ENCODE measurements at regions not wholly inside any gene's neighbourhood (a gene's known extent, or its start where the extent isn't known, plus 50 kb on each side); places are given as distances from the start of the nearest gene placed in this dataset.
A peak's percentile ranks its signal among the peaks of the same experiment; 100 is the strongest.
"Not testable (repeated sequence)": the region's sequence is repeated elsewhere in the genome, so short reads cannot be mapped to it uniquely, and the experiment has no call there.

- DNase-seq (ENCODE audit: low spot score) = peak; percentile 21
Observed at GRCh38 chr9:88280816-88281382, 107.3 kb upstream of the SPIN1 start.

GRCh38 chr9:88278036-88278435 is 110.2 kb upstream of the SPIN1 start:
- no peak for DNase-seq (ENCODE audit: low spot score)

GRCh38 chr9:88274078-88274477 is 114.2 kb upstream of the SPIN1 start:
- no peak for DNase-seq (ENCODE audit: low spot score)

- no peak for DNase-seq (ENCODE audit: low spot score)
Observed at GRCh38 chr9:88272986-88273385, 115.3 kb upstream of the SPIN1 start.

- DNase-seq (ENCODE audit: low spot score) = peak; percentile 11
Observed at GRCh38 chr9:88270413-88270812, 117.8 kb upstream of the SPIN1 start.

- no peak for DNase-seq (ENCODE audit: low spot score)
Observed at GRCh38 chr9:88268886-88269285, 119.4 kb upstream of the SPIN1 start.

GRCh38 chr9:88267283-88267682 is 121.0 kb upstream of the SPIN1 start:
- no peak for DNase-seq (ENCODE audit: low spot score)

- DNase-seq (ENCODE audit: low spot score) = no peak
Observed at GRCh38 chr9:88266416-88266815, 121.8 kb upstream of the SPIN1 start.

GRCh38 chr9:88259001-88259400 is 120.7 kb upstream of the SPATA31C2 start:
- DNase-seq (ENCODE audit: low spot score) = no peak

GRCh38 chr9:88258601-88259000 is 120.3 kb upstream of the SPATA31C2 start:
- DNase-seq (ENCODE audit: low spot score) = no peak

GRCh38 chr9:88258024-88258423 is 119.7 kb upstream of the SPATA31C2 start:
- DNase-seq (ENCODE audit: low spot score) = no peak

- DNase-seq (ENCODE audit: low spot score) = no peak
Observed at GRCh38 chr9:88256216-88256615, 117.9 kb upstream of the SPATA31C2 start.

- not testable (repeated sequence) for DNase-seq (ENCODE audit: low spot score)
Observed at GRCh38 chr9:88255806-88256205, 117.5 kb upstream of the SPATA31C2 start.

- DNase-seq (ENCODE audit: low spot score) = no peak
Observed at GRCh38 chr9:88251903-88252302, 113.6 kb upstream of the SPATA31C2 start.

- DNase-seq (ENCODE audit: low spot score) = no peak
Observed at GRCh38 chr9:88243736-88244135, 105.5 kb upstream of the SPATA31C2 start.

GRCh38 chr9:88242879-88243278 is 104.6 kb upstream of the SPATA31C2 start:
- DNase-seq (ENCODE audit: low spot score) = no peak

- DNase-seq (ENCODE audit: low spot score) = no peak
Observed at GRCh38 chr9:88237991-88238571, 99.8 kb upstream of the SPATA31C2 start.

GRCh38 chr9:88237479-88237961 is 99.2 kb upstream of the SPATA31C2 start:
- no peak for DNase-seq (ENCODE audit: low spot score)

GRCh38 chr9:88236511-88237478 is 98.5 kb upstream of the SPATA31C2 start:
- DNase-seq (ENCODE audit: low spot score) = no peak

GRCh38 chr9:88235615-88236014 is 97.3 kb upstream of the SPATA31C2 start:
- DNase-seq (ENCODE audit: low spot score) = no peak

GRCh38 chr9:88234114-88234513 is 95.8 kb upstream of the SPATA31C2 start:
- DNase-seq (ENCODE audit: low spot score) = no peak

- no peak for DNase-seq (ENCODE audit: low spot score)
Observed at GRCh38 chr9:88233091-88233490, 94.8 kb upstream of the SPATA31C2 start.

- DNase-seq (ENCODE audit: low spot score) = no peak
Observed at GRCh38 chr9:88230612-88231011, 92.3 kb upstream of the SPATA31C2 start.

All from HT-29 (cell line).